Aorta (tissue), 5 donors: ENCODE measurements at regions not wholly inside any gene's neighbourhood (a gene's known extent, or its start where the extent isn't known, plus 50 kb on each side); places are given as distances from the start of the nearest gene placed in this dataset.
"Not testable (repeated sequence)": the region's sequence is repeated elsewhere in the genome, so short reads cannot be mapped to it uniquely, and the experiment has no call there.

Experiments
- ATAC-seq: fragments of 200-7000 bp; cut with Tn5 transposase; one replicate; pipeline ENCODE4 v1.9.1; 2022; ENCODE audit warnings: moderate library complexity; ENCODE audit not compliant: low FRiP score
- DNase-seq, 2 donors: peaks; one replicate each; pipeline ENCODE4 v3.0.0-alpha.2; 2020
- H3K27ac ChIP-seq, 2 donors: one replicate each; pipeline ENCODE4 v1.5.1; 2013; ENCODE audit warnings: low read length in 2 of 2, mild to moderate bottlenecking in 2 of 2, moderate library complexity in 2 of 2, control low read depth in 1 of 2, inconsistent platforms in 1 of 2, low read depth in 1 of 2
- H3K27me3 ChIP-seq, 2 donors: one replicate each; pipeline ENCODE4 v1.6.1; 2013; ENCODE audit warnings: control low read depth in 1 of 2, low read length in 1 of 2, mild to moderate bottlenecking in 1 of 2, moderate library complexity in 1 of 2; ENCODE audit not compliant: insufficient read depth in 2 of 2, control insufficient read depth in 1 of 2
- H3K36me3 ChIP-seq, 2 donors: one replicate each; pipeline ENCODE4 v1.6.1; 2013; ENCODE audit warnings: control low read depth in 1 of 2, low read length in 1 of 2, mild to moderate bottlenecking in 1 of 2; ENCODE audit not compliant: insufficient read depth in 2 of 2, control insufficient read depth in 1 of 2
- H3K4me1 ChIP-seq, 2 donors: one replicate each; pipeline ENCODE4 v1.6.1; 2013; ENCODE audit warnings: low read length in 2 of 2, control low read depth in 1 of 2, mild to moderate bottlenecking in 1 of 2, moderate library complexity in 1 of 2; ENCODE audit not compliant: insufficient read depth in 2 of 2, control insufficient read depth in 1 of 2
- H3K4me3 ChIP-seq, 2 donors: one replicate each; pipeline ENCODE4 v1.5.1; 2013; ENCODE audit warnings: low read length in 2 of 2, control low read depth in 1 of 2, mild to moderate bottlenecking in 1 of 2
- H3K9me3 ChIP-seq: one replicate; pipeline ENCODE4 v1.6.1; 2013; ENCODE audit warnings: mild to moderate bottlenecking, low read length; ENCODE audit not compliant: control insufficient read depth
- WGBS, 2 donors: extraction: QIAGEN DNeasy Blood & Tissue Kit; methylation state at CpG; one replicate each; pipeline ENCODE4 v1.1.7; 2013; 5-methylcytosine and 5-hydroxymethylcytosine counted together
- intact Hi-C, 2 donors: fragments of 100-400 bp; cut with DNase I; formaldehyde crosslinking; loops; one replicate each; pipeline versions ENCODE4 v1.14.2 to v1.15.0; 2022
- donor health status: healthy with polysubstance abuse.
- donor health status: Bipolar disorder and iron deficiency.
- donor health status: DM: no; HTN: no; CAD: no.
- donor health status: DM: no; HTN: no; CAD: no.
- donor health status: DM: yes; HTN: yes; CAD: no.

DNA sequence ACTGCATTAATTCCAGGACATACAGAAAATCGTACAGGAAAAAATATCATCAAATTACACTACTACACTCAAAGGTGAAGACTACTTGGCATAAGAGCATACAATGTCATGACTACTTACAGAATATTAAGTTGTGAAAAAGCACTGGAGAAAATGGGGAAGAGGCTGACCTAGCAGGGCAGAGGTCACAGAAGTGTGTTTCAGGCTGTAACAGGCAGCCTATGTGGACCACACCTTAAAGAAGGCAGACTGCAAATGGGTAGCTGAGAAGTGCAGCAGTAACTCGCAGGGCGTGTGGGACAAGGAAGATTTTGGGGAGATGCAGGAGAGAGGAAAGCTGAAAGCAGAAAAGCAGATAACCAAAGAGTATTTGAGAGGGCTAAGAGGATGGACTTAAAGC lies 167.0 kb upstream of the PIK3R1 start:
- ATAC-seq (no peak), DNase-seq (no peak)
- no peak overlapping the region for H3K4me3 ChIP-seq
- H3K4me1 ChIP-seq, result no peaks in the 10 kb centered on the region
- H3K27ac ChIP-seq, result no peak overlapping the region
- H3K36me3 ChIP-seq, result no peaks in the 10 kb centered on the region
- 93 to 96% methylated on average over 3 of the region's 3 CpGs for WGBS, 2 donors
- H3K27me3 ChIP-seq, result no peaks in the 10 kb centered on the region
- intact Hi-C loops, result no loop called here
- H3K9me3 ChIP-seq, result peaks cover 2% of the 10 kb centered on the region

DNA sequence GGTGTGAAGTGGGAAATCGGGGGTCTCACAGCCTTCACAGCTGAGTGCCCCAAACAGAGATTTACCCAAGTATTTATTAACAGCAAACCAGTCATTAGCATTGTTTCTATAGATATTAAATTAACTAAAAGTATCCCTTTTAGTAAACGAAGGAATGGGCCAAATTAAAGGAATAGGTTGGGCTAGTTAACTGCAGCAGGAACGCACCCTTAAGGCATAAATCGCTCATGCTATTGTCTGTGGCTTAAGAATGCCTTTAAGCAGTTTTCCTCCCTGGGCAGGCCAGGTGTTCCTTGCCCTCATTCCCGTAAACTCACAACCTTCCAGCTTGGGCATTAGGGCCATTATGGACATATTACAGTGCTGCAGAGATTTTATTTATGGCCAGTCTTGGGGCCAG lies 167.5 kb upstream of the PIK3R1 start:
- intact Hi-C loops, result not testable (repeated sequence)

DNA sequence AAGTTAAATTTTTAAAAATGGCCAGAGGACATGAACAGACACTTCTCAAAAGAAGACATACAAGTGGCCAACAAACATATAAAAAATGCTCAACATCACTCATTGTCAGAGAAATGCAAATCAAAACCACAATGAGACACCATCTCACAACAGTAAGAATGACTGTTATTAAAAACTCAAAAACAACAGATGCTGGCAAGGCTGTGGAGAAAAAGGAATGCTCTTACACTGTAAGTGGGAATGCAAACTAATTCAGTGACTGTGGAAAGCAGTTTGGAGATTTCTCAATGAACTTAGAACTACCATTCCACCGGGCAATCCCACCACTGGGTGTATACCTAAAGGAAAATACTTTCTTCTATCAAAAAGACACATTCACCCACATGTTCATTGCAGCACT lies 168.5 kb upstream of the PIK3R1 start:
- Histone ChIP-seq H3K36me3 (no peaks in the 10 kb centered on the region), H3K9me3 (peaks cover 2% of the 10 kb centered on the region), H3K27ac (no peak overlapping the region), H3K27me3 (no peaks in the 10 kb centered on the region), H3K4me1 (no peaks in the 10 kb centered on the region), H3K4me3 (no peak overlapping the region)
- WGBS, 2 donors, result 87 to 92% methylated on average over 1 of the region's 1 CpG
- intact Hi-C loops, result no loop called here
- DNase-seq (no peak), ATAC-seq (no peak)

More for the DNA sequence above, 167.5 kb upstream of the PIK3R1 start:
- not testable (repeated sequence) for H3K9me3 ChIP-seq, H3K36me3 ChIP-seq, H3K4me1 ChIP-seq, H3K27ac ChIP-seq, DNase-seq, ATAC-seq, H3K27me3 ChIP-seq, H3K4me3 ChIP-seq
- WGBS, 2 donors, result 88 to 94% methylated on average over 5 of the region's 5 CpGs

DNA sequence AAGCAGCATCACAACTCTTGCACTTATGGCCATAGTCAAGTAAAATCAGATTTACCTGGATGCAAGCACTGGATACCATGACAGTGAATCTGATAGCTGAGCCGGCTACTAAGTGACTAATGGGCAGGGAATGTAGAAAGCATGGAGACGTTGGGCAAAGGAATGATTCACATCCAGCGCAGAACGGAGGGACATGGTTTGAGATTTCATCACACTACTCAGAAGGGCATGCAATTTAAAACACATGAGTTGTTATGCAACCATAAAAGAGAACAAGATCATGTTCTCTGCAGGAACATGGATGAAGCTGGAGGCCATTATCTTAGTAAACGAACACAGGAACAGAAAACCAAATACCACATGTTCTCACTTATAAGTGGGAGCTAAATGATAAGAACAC lies 169.1 kb upstream of the PIK3R1 start:
- Histone ChIP-seq H3K27ac (no peak overlapping the region), H3K4me1 (no peaks in the 10 kb centered on the region), H3K27me3 (no peaks in the 10 kb centered on the region), H3K4me3 (no peak overlapping the region), H3K36me3 (no peaks in the 10 kb centered on the region), H3K9me3 (peaks cover 2% of the 10 kb centered on the region)
- no peak for ATAC-seq
- intact Hi-C loops, result no loop called here
- DNase-seq, result peak in 1 of 2 donors; percentile 61
- WGBS, 2 donors, result 50 to 62% methylated on average over 5 of the region's 5 CpGs

GRCh38 chr5:68041293-68041692 lies 174.3 kb upstream of the PIK3R1 start:
- no peaks in the 10 kb centered on the region for H3K4me1 ChIP-seq
- 81 to 89% methylated on average over 8 of the region's 8 CpGs for WGBS, 2 donors
- H3K36me3 ChIP-seq, result no peaks in the 10 kb centered on the region
- ATAC-seq, result no peak
- DNase-seq, result peak in 1 of 2 donors; percentile 56
- no peaks in the 10 kb centered on the region for H3K9me3 ChIP-seq
- H3K4me3 ChIP-seq, result no peak overlapping the region
- no peaks in the 10 kb centered on the region for H3K27me3 ChIP-seq
- intact Hi-C loops, result no loop called here
- H3K27ac ChIP-seq, result no peak overlapping the region

DNA sequence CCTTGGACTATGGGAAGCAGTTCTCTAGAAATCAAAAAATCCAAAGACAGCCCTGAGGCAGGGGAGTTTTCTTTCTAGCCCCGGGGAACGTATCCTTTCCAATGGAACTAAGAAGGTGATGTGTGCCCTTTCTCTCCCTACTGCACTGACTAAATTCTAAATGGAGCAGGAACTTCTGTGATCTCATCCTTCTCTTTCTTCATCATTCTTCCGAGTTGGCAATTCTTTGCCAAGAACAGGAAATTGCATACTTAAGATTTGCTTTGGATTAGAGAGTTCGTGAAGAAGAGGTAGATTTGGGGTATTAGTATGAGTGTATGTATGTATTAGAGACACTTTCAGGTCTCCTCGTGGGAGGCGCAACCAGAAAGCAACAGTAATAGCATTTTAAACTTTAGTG lies 178.0 kb upstream of the PIK3R1 start:
- Histone ChIP-seq H3K9me3 (no peaks in the 10 kb centered on the region), H3K4me1 (peaks cover 0 to 5% of the 10 kb centered on the region in 2 donors), H3K4me3 (no peak overlapping the region), H3K36me3 (no peaks in the 10 kb centered on the region), H3K27ac (no peak overlapping the region), H3K27me3 (no peaks in the 10 kb centered on the region)
- no peak for ATAC-seq
- intact Hi-C loops, result no loop called here
- 53% methylated on average over 6 of the region's 6 CpGs for WGBS, 2 donors
- no peak for DNase-seq

- ATAC-seq, result no peak
- WGBS, 2 donors, result 46 to 52% methylated on average over 4 of the region's 4 CpGs
- Histone ChIP-seq H3K4me3 (no peak overlapping the region), H3K27ac (no peak overlapping the region), H3K36me3 (no peaks in the 10 kb centered on the region), H3K9me3 (no peaks in the 10 kb centered on the region), H3K4me1 (peaks cover 0 to 5% of the 10 kb centered on the region in 2 donors), H3K27me3 (no peaks in the 10 kb centered on the region)
- peak in 1 of 2 donors; percentile 77 for DNase-seq
- intact Hi-C loops, result no loop called here
Measured at GRCh38 chr5:68033961-68034571, 181.5 kb upstream of the PIK3R1 start.

GRCh38 chr5:68033029-68033428 lies 182.5 kb upstream of the PIK3R1 start:
- Histone ChIP-seq H3K9me3 (no peaks in the 10 kb centered on the region), H3K4me3 (no peak overlapping the region), H3K27ac (no peak overlapping the region), H3K4me1 (peaks cover 5 to 7% of the 10 kb centered on the region in 2 donors), H3K36me3 (no peaks in the 10 kb centered on the region), H3K27me3 (no peaks in the 10 kb centered on the region)
- DNase-seq (no peak), ATAC-seq (no peak)
- WGBS, 2 donors, result 76 to 79% methylated on average over 5 of the region's 5 CpGs
- intact Hi-C loops, result no loop called here

DNA sequence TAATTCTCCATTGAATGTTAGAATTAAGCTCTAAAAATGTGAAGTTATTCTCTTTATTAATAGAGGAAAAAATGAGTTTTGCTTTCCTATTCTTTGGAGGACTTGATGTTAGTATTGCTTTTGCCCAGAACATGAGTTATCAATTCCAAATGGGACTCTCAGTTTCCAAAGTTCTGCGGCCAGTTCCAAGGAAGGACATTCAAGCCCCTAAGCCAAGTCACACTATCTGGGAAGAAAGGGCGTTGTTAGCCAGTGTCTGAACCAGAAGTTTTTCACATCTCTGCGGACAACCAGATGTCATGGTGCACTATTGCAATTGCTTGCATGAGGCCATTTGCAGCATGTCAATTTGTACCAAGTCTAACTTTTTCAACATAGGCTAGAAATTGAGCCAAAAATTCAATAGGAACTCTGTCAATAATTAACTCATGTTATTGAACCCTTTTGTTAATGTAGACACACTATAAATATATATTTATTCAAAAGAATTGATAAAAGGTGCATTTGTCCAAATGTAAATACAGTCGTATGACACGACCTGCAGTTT lies 183.3 kb upstream of the PIK3R1 start:
- H3K9me3 ChIP-seq, result no peaks in the 10 kb centered on the region
- no peak overlapping the region for H3K27ac ChIP-seq
- ATAC-seq (peak; percentile 53), DNase-seq (no peak)
- intact Hi-C loops, result no loop called here
- no peaks in the 10 kb centered on the region for H3K27me3 ChIP-seq
- H3K4me3 ChIP-seq, result no peak overlapping the region
- peaks cover 5 to 7% of the 10 kb centered on the region in 2 donors for H3K4me1 ChIP-seq
- no peaks in the 10 kb centered on the region for H3K36me3 ChIP-seq
- WGBS, 2 donors, result 64 to 73% methylated on average over 5 of the region's 5 CpGs
